ENCODE measurements at regions not wholly inside any gene's neighbourhood (a gene's known extent, or its start where the extent isn't known, plus 50 kb on each side); places are given as distances from the start of the nearest gene placed in this dataset.

DNA sequence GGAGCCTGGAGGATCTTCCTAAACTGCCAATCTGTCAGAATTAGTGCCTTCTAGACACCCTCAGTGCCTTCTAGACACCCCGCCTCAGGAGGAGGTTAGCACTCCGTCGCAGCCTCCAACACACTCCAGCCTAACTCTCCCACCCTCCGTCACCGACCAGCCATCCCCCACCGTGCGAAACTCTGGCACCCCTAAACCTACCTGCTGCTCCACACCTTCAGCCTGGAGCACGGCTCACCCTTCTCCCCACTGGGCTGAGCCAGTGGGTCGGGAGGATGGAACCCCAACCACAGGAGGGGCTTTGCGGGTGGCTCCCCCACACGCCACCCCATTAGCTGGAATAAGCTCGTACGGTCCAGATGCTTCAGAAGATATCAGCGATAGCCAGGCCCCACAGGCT lies 468.9 kb upstream of the HS6ST1 start:
- Histone ChIP-seq H3K4me1 (no peaks in the 10 kb centered on the region), H3K27me3 (ENCODE audit: low read depth) (peaks cover 19% of the 10 kb centered on the region), H3K36me3 (no peaks in the 10 kb centered on the region), H3K9me3 (replicated peaks) (no peaks in the 10 kb centered on the region), H3K4me3 (no peak overlapping the region), H3K27ac (replicated peaks) (no peak overlapping the region)
- no peak for TF ChIP-seq CTCF (IDR thresholded peaks at IDR 0.05; ENCODE audit: borderline replicate concordance)
- DNase-seq: no peak
- intact Hi-C loops (cut with micrococcal nuclease): no loop called here

DNA sequence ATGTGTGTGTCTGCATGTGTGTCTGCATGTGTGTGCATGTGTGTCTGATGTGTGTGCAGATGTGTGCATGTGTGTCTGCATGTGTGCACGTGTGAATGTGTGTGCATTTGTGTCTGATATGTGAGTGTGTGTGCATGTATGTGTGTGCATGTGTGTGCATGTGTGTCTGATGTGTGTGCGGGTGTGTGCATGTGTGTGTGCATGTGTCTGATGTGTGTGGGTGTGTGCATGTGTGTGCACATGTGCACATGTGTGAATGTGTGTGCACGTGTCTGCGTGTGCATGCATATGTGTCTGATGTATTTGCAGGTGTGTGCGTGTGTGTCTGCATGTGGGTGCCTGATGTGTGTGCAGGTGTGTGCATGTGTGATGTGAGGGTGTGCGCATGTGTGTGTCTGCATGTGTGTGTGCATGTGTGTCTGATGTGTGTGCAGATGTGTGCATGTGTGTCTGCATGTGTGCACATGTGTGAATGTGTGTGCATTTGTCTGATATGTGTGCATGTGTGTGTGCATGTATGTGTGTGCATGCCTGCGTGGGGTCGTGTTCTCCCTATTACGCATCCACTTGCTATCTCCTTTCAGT lies 470.1 kb upstream of the HS6ST1 start:
- H3K4me1 ChIP-seq: no peaks in the 10 kb centered on the region
- H3K36me3 ChIP-seq: no peaks in the 10 kb centered on the region
- TF ChIP-seq CTCF (IDR thresholded peaks at IDR 0.05; ENCODE audit: borderline replicate concordance): no peak
- no peaks in the 10 kb centered on the region for H3K9me3 ChIP-seq (replicated peaks)
- H3K4me3 ChIP-seq: no peak overlapping the region
- intact Hi-C loops (cut with micrococcal nuclease): no loop called here
- H3K27ac ChIP-seq (replicated peaks): no peak overlapping the region
- H3K27me3 ChIP-seq (ENCODE audit: low read depth): peaks cover 9% of the 10 kb centered on the region
- DNase-seq: no peak

- intact Hi-C loops (cut with micrococcal nuclease): no loop called here
- Histone ChIP-seq H3K27ac (replicated peaks) (no peak overlapping the region), H3K4me1 (no peaks in the 10 kb centered on the region), H3K4me3 (no peak overlapping the region), H3K27me3 (ENCODE audit: low read depth) (peaks cover 5% of the 10 kb centered on the region), H3K36me3 (no peaks in the 10 kb centered on the region), H3K9me3 (replicated peaks) (no peaks in the 10 kb centered on the region)
- no peak for DNase-seq
- no peak for TF ChIP-seq CTCF (IDR thresholded peaks at IDR 0.05; ENCODE audit: borderline replicate concordance)
Observed at GRCh38 chr2:128789221-128789620, 470.6 kb upstream of the HS6ST1 start.

DNA sequence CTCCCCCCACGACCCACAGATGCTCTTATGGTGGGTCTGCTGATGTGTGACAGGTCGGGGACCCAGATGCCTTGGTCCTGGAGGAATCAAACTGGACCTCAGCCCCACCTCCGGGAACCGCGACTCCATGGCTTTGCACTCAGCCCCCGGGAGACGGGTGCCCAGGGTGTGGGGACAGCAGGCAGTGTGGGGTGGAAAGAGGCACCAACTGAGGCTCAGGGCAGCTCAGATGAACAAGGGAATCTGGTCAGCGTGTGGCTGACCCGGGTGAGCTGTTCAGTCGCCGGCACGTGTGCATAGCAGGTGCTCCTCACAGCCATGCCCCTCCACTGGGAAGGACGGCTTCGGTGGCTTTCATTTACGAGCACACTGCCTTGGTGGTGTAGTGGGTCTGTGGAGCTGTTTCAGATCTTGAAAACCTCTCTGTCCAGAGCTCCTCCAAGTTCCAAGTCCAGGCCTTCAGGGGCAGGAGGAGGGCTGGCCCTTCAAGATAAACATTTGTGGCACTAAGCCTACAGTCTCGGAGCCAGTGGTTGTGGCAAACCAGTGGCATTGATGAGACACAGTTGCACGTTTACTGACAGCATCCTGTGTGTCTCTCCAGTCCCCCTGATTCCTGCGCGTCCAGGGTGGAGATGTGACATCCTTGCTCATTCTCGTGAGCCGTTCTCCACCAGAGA lies 471.2 kb upstream of the HS6ST1 start:
- DNase-seq: no peak
- Histone ChIP-seq H3K27ac (replicated peaks) (no peak overlapping the region), H3K27me3 (ENCODE audit: low read depth) (peaks cover 5% of the 10 kb centered on the region), H3K4me1 (no peaks in the 10 kb centered on the region), H3K9me3 (replicated peaks) (no peaks in the 10 kb centered on the region), H3K4me3 (no peak overlapping the region), H3K36me3 (no peaks in the 10 kb centered on the region)
- intact Hi-C loops (cut with micrococcal nuclease): no loop called here
- no peak for TF ChIP-seq CTCF (IDR thresholded peaks at IDR 0.05; ENCODE audit: borderline replicate concordance)

DNA sequence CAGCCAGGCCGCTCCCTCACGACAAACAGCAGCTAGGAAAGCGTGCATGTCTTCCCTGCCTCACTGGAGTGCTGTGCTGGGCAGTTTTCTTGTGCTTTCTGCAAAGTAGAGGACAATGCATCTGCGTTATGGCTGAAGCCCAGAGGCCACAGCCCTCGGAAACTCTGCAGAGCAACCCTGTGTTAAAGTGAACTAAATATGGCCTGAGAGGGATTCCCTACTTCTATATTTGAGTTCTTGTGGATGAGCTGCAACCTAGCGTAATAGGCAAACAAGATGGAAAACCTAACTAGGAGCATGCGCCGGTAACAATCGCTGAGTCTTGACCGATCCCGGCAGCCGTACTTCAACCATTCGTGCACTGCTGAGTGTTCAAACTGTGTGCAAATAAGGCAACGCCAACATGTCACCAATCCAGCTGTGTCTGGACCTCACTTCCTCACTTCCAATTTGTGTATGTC lies 471.9 kb upstream of the HS6ST1 start:
- Histone ChIP-seq H3K27me3 (ENCODE audit: low read depth) (peaks cover 5% of the 10 kb centered on the region), H3K36me3 (no peaks in the 10 kb centered on the region), H3K9me3 (replicated peaks) (no peaks in the 10 kb centered on the region), H3K4me1 (no peaks in the 10 kb centered on the region), H3K27ac (replicated peaks) (no peak overlapping the region), H3K4me3 (no peak overlapping the region)
- DNase-seq: no peak
- TF ChIP-seq CTCF (IDR thresholded peaks at IDR 0.05; ENCODE audit: borderline replicate concordance): no peak
- intact Hi-C loops (cut with micrococcal nuclease): no loop called here

All from left ventricle myocardium inferior (tissue), 1 donor.